Stimulated activated naive B cell treated with anti-CD40 and anti-IgM and Interleukin-4, amounts not matched to agents 10 μg/mL and 1 μg/mL and 100 μg/mL, for 72 hours (primary cell): ENCODE measurements at regions not wholly inside any gene's neighbourhood (a gene's known extent, or its start where the extent isn't known, plus 50 kb on each side); places are given as distances from the start of the nearest gene placed in this dataset.
"Not testable (repeated sequence)": the region's sequence is repeated elsewhere in the genome, so short reads cannot be mapped to it uniquely, and the experiment has no call there.

Experiments
- ATAC-seq, 2 donors: fragments of 150-1000 bp; cut with Tn5 transposase; replicated peaks; 2 replicates each; pipeline ENCODE4 v1.10.0; 2021; ENCODE audit warnings: moderate library complexity in 1 of 2
- DNase-seq: peaks from one replicate; pipeline ENCODE4 v3.0.0; 2021
- H3K27ac Mint-ChIP-seq: one replicate; pipeline ENCODE4 v1.8.0; 2022; ENCODE audit warnings: mild to moderate bottlenecking, mixed read lengths
- H3K27me3 Mint-ChIP-seq, 2 donors: one replicate each; pipeline ENCODE4 v1.8.0; 2022; ENCODE audit warnings: mixed read lengths in 2 of 2
- H3K36me3 Mint-ChIP-seq, 2 donors: one replicate each; pipeline ENCODE4 v1.8.0; 2022; ENCODE audit warnings: mixed read lengths in 2 of 2, mild to moderate bottlenecking in 1 of 2
- H3K4me1 Mint-ChIP-seq, 2 donors: one replicate each; pipeline ENCODE4 v1.8.0; 2022; ENCODE audit warnings: mixed read lengths in 2 of 2, mild to moderate bottlenecking in 1 of 2
- H3K4me3 Mint-ChIP-seq, 2 donors: one replicate each; pipeline ENCODE4 v1.8.0; 2022; ENCODE audit warnings: mild to moderate bottlenecking in 2 of 2, mixed read lengths in 2 of 2, moderate library complexity in 1 of 2
- H3K9me3 Mint-ChIP-seq, 2 donors: one replicate each; pipeline ENCODE4 v1.8.0; 2022; ENCODE audit warnings: mixed read lengths in 2 of 2, mild to moderate bottlenecking in 1 of 2

GRCh38 chrX:135632353-135632752, 81.1 kb upstream of the CT45A1 start:
- Mint-ChIP-seq H3K27me3 (peaks cover 4 to 6% of the 10 kb centered on the region in 2 donors), H3K4me3 (no peak overlapping the region), H3K36me3 (no peaks in the 10 kb centered on the region), H3K4me1 (peaks cover 0 to 2% of the 10 kb centered on the region in 2 donors), H3K9me3 (no peaks in the 10 kb centered on the region), H3K27ac (no peak overlapping the region)
- DNase-seq (no peak), ATAC-seq (peak; percentile 61 to 64)

GRCh38 chrX:135639066-135639780, 74.2 kb upstream of the CT45A1 start:
- ATAC-seq (no peak), DNase-seq (no peak)
- Mint-ChIP-seq H3K36me3 (no peaks in the 10 kb centered on the region), H3K4me1 (no peaks in the 10 kb centered on the region), H3K27me3 (peaks cover 0 to 6% of the 10 kb centered on the region in 2 donors), H3K4me3 (no peak overlapping the region), H3K9me3 (no peaks in the 10 kb centered on the region), H3K27ac (no peak overlapping the region)

GRCh38 chrX:135643916-135644315, 69.5 kb upstream of the CT45A1 start:
- no peaks in the 10 kb centered on the region for H3K9me3 Mint-ChIP-seq
- no peaks in the 10 kb centered on the region for H3K4me1 Mint-ChIP-seq
- DNase-seq (no peak), ATAC-seq (no peak)
- H3K27me3 Mint-ChIP-seq: no peaks in the 10 kb centered on the region
- H3K36me3 Mint-ChIP-seq: no peaks in the 10 kb centered on the region
- H3K4me3 Mint-ChIP-seq: no peak overlapping the region
- no peak overlapping the region for H3K27ac Mint-ChIP-seq

- no peaks in the 10 kb centered on the region for H3K9me3 Mint-ChIP-seq
- no peaks in the 10 kb centered on the region for H3K27me3 Mint-ChIP-seq
- DNase-seq: no peak
- ATAC-seq: no peak
- H3K36me3 Mint-ChIP-seq: no peaks in the 10 kb centered on the region
- H3K27ac Mint-ChIP-seq: no peak overlapping the region
- no peaks in the 10 kb centered on the region for H3K4me1 Mint-ChIP-seq
- H3K4me3 Mint-ChIP-seq: no peak overlapping the region
These were observed 68.8 kb upstream of the CT45A1 start for GRCh38 chrX:135644624-135645023.

- H3K36me3 Mint-ChIP-seq: no peaks in the 10 kb centered on the region
- peaks cover 0 to 4% of the 10 kb centered on the region in 2 donors for H3K4me1 Mint-ChIP-seq
- H3K4me3 Mint-ChIP-seq: no peak overlapping the region
- H3K9me3 Mint-ChIP-seq: no peaks in the 10 kb centered on the region
- no peaks in the 10 kb centered on the region for H3K27me3 Mint-ChIP-seq
- DNase-seq: no peak
- ATAC-seq: no peak
- no peak overlapping the region for H3K27ac Mint-ChIP-seq
These were observed 64.4 kb upstream of the CT45A1 start for GRCh38 chrX:135649029-135649428.

- Mint-ChIP-seq H3K27me3 (no peaks in the 10 kb centered on the region), H3K36me3 (no peaks in the 10 kb centered on the region), H3K4me3 (no peak overlapping the region), H3K4me1 (peaks cover 0 to 4% of the 10 kb centered on the region in 2 donors), H3K27ac (no peak overlapping the region), H3K9me3 (no peaks in the 10 kb centered on the region)
- ATAC-seq (no peak), DNase-seq (no peak)
These were observed 63.9 kb upstream of the CT45A1 start for GRCh38 chrX:135649561-135649960.

- ATAC-seq: no peak
- H3K9me3 Mint-ChIP-seq: no peaks in the 10 kb centered on the region
- H3K4me1 Mint-ChIP-seq: peaks cover 0 to 4% of the 10 kb centered on the region in 2 donors
- H3K27ac Mint-ChIP-seq: no peak overlapping the region
- no peak for DNase-seq
- no peaks in the 10 kb centered on the region for H3K27me3 Mint-ChIP-seq
- H3K4me3 Mint-ChIP-seq: no peak overlapping the region
- H3K36me3 Mint-ChIP-seq: no peaks in the 10 kb centered on the region
These were observed 61.7 kb upstream of the CT45A1 start for GRCh38 chrX:135651647-135652295.

GRCh38 chrX:135652602-135653001, 60.8 kb upstream of the CT45A1 start:
- Mint-ChIP-seq H3K4me1 (peaks cover 0 to 4% of the 10 kb centered on the region in 2 donors), H3K36me3 (no peaks in the 10 kb centered on the region), H3K4me3 (no peak overlapping the region), H3K9me3 (no peaks in the 10 kb centered on the region), H3K27me3 (no peaks in the 10 kb centered on the region), H3K27ac (no peak overlapping the region)
- DNase-seq (no peak), ATAC-seq (no peak)

GRCh38 chrX:135657952-135658654, 55.3 kb upstream of the CT45A1 start:
- not testable (repeated sequence) for H3K36me3 Mint-ChIP-seq, H3K9me3 Mint-ChIP-seq, H3K27me3 Mint-ChIP-seq, DNase-seq, H3K4me3 Mint-ChIP-seq, H3K4me1 Mint-ChIP-seq, H3K27ac Mint-ChIP-seq
- peak in 1 of 2 donors; percentile 34 for ATAC-seq
